Activated CD8-positive, alpha-beta memory T cell treated with anti-CD3 and anti-CD28 coated beads, Interleukin-2, amount 10 ng/mL, durations not matched to agents 7 days and 5 days (primary cell): ENCODE measurements at regions not wholly inside any gene's neighbourhood (a gene's known extent, or its start where the extent isn't known, plus 50 kb on each side); places are given as distances from the start of the nearest gene placed in this dataset.
"Not testable (repeated sequence)": the region's sequence is repeated elsewhere in the genome, so short reads cannot be mapped to it uniquely, and the experiment has no call there.

Experiments
- ATAC-seq: fragments of 150-1000 bp; cut with Tn5 transposase; one replicate; pipeline ENCODE4 v1.10.0; 2021; ENCODE audit warnings: moderate library complexity
- CTCF ChIA-PET: fragments of 350-600 bp; sonication (Branson Sonifier 250); formaldehyde crosslinking; loops from one replicate; lab custom pipeline; 2021; ENCODE audit warnings: antibody characterized with exemption; lab: Charles Lee
- DNase-seq: peaks from one replicate; pipeline ENCODE4 v3.0.0-alpha.2; 2020
- H3K27ac Mint-ChIP-seq: one replicate; pipeline ENCODE4 v1.8.0; 2021; ENCODE audit warnings: mild to moderate bottlenecking, mixed read lengths
- H3K27me3 Mint-ChIP-seq: one replicate; pipeline ENCODE4 v1.8.0; 2021; ENCODE audit warnings: mixed read lengths
- H3K36me3 Mint-ChIP-seq: one replicate; pipeline ENCODE4 v1.8.0; 2021; ENCODE audit warnings: mild to moderate bottlenecking, mixed read lengths
- H3K4me1 Mint-ChIP-seq: one replicate; pipeline ENCODE4 v1.8.0; 2021; ENCODE audit warnings: mixed read lengths
- H3K4me3 Mint-ChIP-seq: one replicate; pipeline ENCODE4 v1.8.0; 2021; ENCODE audit warnings: mild to moderate bottlenecking, moderate library complexity, mixed read lengths
- H3K9me3 Mint-ChIP-seq: one replicate; pipeline ENCODE4 v1.8.0; 2022; ENCODE audit warnings: low read depth, mixed read lengths

GRCh38 chr9:97763874-97764273 lies 66.7 kb upstream of the XPA start:
- no peaks in the 10 kb centered on the region for H3K36me3 Mint-ChIP-seq
- ATAC-seq (no peak), DNase-seq (no peak)
- H3K27me3 Mint-ChIP-seq: peaks cover 28% of the 10 kb centered on the region
- CTCF ChIA-PET: interaction anchor here (1.5 kb wide), 1 partner anchor 127 kb away, joined by 4 read pairs; no protein-coding TSS in a partner anchor
- no peaks in the 10 kb centered on the region for H3K9me3 Mint-ChIP-seq
- H3K4me1 Mint-ChIP-seq: no peaks in the 10 kb centered on the region
- H3K4me3 Mint-ChIP-seq: no peak overlapping the region
- no peak overlapping the region for H3K27ac Mint-ChIP-seq

GRCh38 chr9:97766092-97766491 lies 69.0 kb upstream of the XPA start:
- H3K36me3 Mint-ChIP-seq: no peaks in the 10 kb centered on the region
- H3K9me3 Mint-ChIP-seq: no peaks in the 10 kb centered on the region
- CTCF ChIA-PET: no interaction called here
- H3K4me3 Mint-ChIP-seq: no peak overlapping the region
- no peaks in the 10 kb centered on the region for H3K4me1 Mint-ChIP-seq
- ATAC-seq (no peak), DNase-seq (no peak)
- peaks cover 35% of the 10 kb centered on the region for H3K27me3 Mint-ChIP-seq
- H3K27ac Mint-ChIP-seq: no peak overlapping the region

- no peaks in the 10 kb centered on the region for H3K9me3 Mint-ChIP-seq
- H3K27ac Mint-ChIP-seq: no peak overlapping the region
- DNase-seq (no peak), ATAC-seq (no peak)
- CTCF ChIA-PET: no interaction called here
- H3K4me3 Mint-ChIP-seq: no peak overlapping the region
- H3K36me3 Mint-ChIP-seq: no peaks in the 10 kb centered on the region
- H3K4me1 Mint-ChIP-seq: no peaks in the 10 kb centered on the region
- H3K27me3 Mint-ChIP-seq: peaks cover 30% of the 10 kb centered on the region
Measured at GRCh38 chr9:97766610-97767009, 69.5 kb upstream of the XPA start.

- DNase-seq (no peak), ATAC-seq (no peak)
- CTCF ChIA-PET: no interaction called here
- H3K27me3 Mint-ChIP-seq: peaks cover 24% of the 10 kb centered on the region
- no peaks in the 10 kb centered on the region for H3K4me1 Mint-ChIP-seq
- no peak overlapping the region for H3K27ac Mint-ChIP-seq
- H3K36me3 Mint-ChIP-seq: no peaks in the 10 kb centered on the region
- H3K4me3 Mint-ChIP-seq: no peak overlapping the region
- no peaks in the 10 kb centered on the region for H3K9me3 Mint-ChIP-seq
Measured at GRCh38 chr9:97767891-97768290, 70.8 kb upstream of the XPA start.

GRCh38 chr9:97768746-97769145 lies 71.6 kb upstream of the XPA start:
- no peak overlapping the region for H3K4me3 Mint-ChIP-seq
- CTCF ChIA-PET: no interaction called here

GRCh38 chr9:97769208-97769607 lies 72.1 kb upstream of the XPA start:
- no peak overlapping the region for H3K4me3 Mint-ChIP-seq
- DNase-seq (no peak), ATAC-seq (no peak)
- CTCF ChIA-PET: no interaction called here
- no peaks in the 10 kb centered on the region for H3K4me1 Mint-ChIP-seq
- H3K36me3 Mint-ChIP-seq: no peaks in the 10 kb centered on the region
- no peaks in the 10 kb centered on the region for H3K9me3 Mint-ChIP-seq
- peaks cover 23% of the 10 kb centered on the region for H3K27me3 Mint-ChIP-seq
- no peak overlapping the region for H3K27ac Mint-ChIP-seq

More at GRCh38 chr9:97768746-97769145, 71.6 kb upstream of the XPA start:
- H3K4me1 Mint-ChIP-seq: no peaks in the 10 kb centered on the region
- H3K36me3 Mint-ChIP-seq: no peaks in the 10 kb centered on the region
- DNase-seq (no peak), ATAC-seq (no peak)
- H3K27ac Mint-ChIP-seq: no peak overlapping the region
- peaks cover 20% of the 10 kb centered on the region for H3K27me3 Mint-ChIP-seq
- H3K9me3 Mint-ChIP-seq: no peaks in the 10 kb centered on the region

GRCh38 chr9:97770808-97771372 lies 73.8 kb upstream of the XPA start:
- ATAC-seq (no peak), DNase-seq (no peak)
- H3K27ac Mint-ChIP-seq: no peak overlapping the region
- H3K9me3 Mint-ChIP-seq: no peaks in the 10 kb centered on the region
- no peak overlapping the region for H3K4me3 Mint-ChIP-seq
- no peaks in the 10 kb centered on the region for H3K4me1 Mint-ChIP-seq
- no peaks in the 10 kb centered on the region for H3K36me3 Mint-ChIP-seq
- CTCF ChIA-PET: no interaction called here
- H3K27me3 Mint-ChIP-seq: peaks cover 33% of the 10 kb centered on the region

GRCh38 chr9:97771641-97772040 lies 74.5 kb upstream of the XPA start:
- no peak overlapping the region for H3K27ac Mint-ChIP-seq
- ATAC-seq (no peak), DNase-seq (no peak)
- peaks cover 33% of the 10 kb centered on the region for H3K27me3 Mint-ChIP-seq
- H3K9me3 Mint-ChIP-seq: no peaks in the 10 kb centered on the region
- CTCF ChIA-PET: no interaction called here
- no peak overlapping the region for H3K4me3 Mint-ChIP-seq
- no peaks in the 10 kb centered on the region for H3K36me3 Mint-ChIP-seq
- no peaks in the 10 kb centered on the region for H3K4me1 Mint-ChIP-seq

GRCh38 chr9:97772145-97772544 lies 75.0 kb upstream of the XPA start:
- Mint-ChIP-seq H3K27me3 (peaks cover 34% of the 10 kb centered on the region), H3K9me3 (no peaks in the 10 kb centered on the region), H3K27ac (no peak overlapping the region), H3K4me3 (no peak overlapping the region), H3K4me1 (no peaks in the 10 kb centered on the region), H3K36me3 (no peaks in the 10 kb centered on the region)
- ATAC-seq: no peak
- CTCF ChIA-PET: no interaction called here
- DNase-seq: no peak

GRCh38 chr9:97773091-97773490 lies 76.0 kb upstream of the XPA start:
- H3K9me3 Mint-ChIP-seq: peaks cover 4% of the 10 kb centered on the region
- no peaks in the 10 kb centered on the region for H3K4me1 Mint-ChIP-seq
- peaks cover 36% of the 10 kb centered on the region for H3K27me3 Mint-ChIP-seq
- no peak for ATAC-seq
- no peaks in the 10 kb centered on the region for H3K36me3 Mint-ChIP-seq
- no peak for DNase-seq
- CTCF ChIA-PET: no interaction called here
- no peak overlapping the region for H3K27ac Mint-ChIP-seq
- no peak overlapping the region for H3K4me3 Mint-ChIP-seq

GRCh38 chr9:97773723-97774122 lies 76.6 kb upstream of the XPA start:
- Mint-ChIP-seq H3K9me3 (peaks cover 5% of the 10 kb centered on the region), H3K4me1 (no peaks in the 10 kb centered on the region), H3K4me3 (no peak overlapping the region), H3K27ac (no peak overlapping the region), H3K27me3 (peaks cover 36% of the 10 kb centered on the region), H3K36me3 (no peaks in the 10 kb centered on the region)
- no peak for ATAC-seq
- CTCF ChIA-PET: no interaction called here
- DNase-seq: no peak

- no peak overlapping the region for H3K27ac Mint-ChIP-seq
- H3K4me3 Mint-ChIP-seq: no peak overlapping the region
- ATAC-seq: no peak
- H3K36me3 Mint-ChIP-seq: peaks cover 2% of the 10 kb centered on the region
- DNase-seq: no peak
- H3K4me1 Mint-ChIP-seq: no peaks in the 10 kb centered on the region
- H3K9me3 Mint-ChIP-seq: peaks cover 9% of the 10 kb centered on the region
- CTCF ChIA-PET: no interaction called here
- peaks cover 29% of the 10 kb centered on the region for H3K27me3 Mint-ChIP-seq
Measured at GRCh38 chr9:97774673-97775072, 77.5 kb upstream of the XPA start.

GRCh38 chr9:97778740-97779139 lies 74.3 kb upstream of the FOXE1 start:
- H3K4me1 Mint-ChIP-seq, H3K27ac Mint-ChIP-seq, CTCF ChIA-PET, H3K36me3 Mint-ChIP-seq, ATAC-seq, H3K4me3 Mint-ChIP-seq, DNase-seq: not testable (repeated sequence)
- H3K9me3 Mint-ChIP-seq: peaks cover 11% of the 10 kb centered on the region
- peaks cover 30% of the 10 kb centered on the region for H3K27me3 Mint-ChIP-seq

- Mint-ChIP-seq H3K36me3 (peaks cover 2% of the 10 kb centered on the region), H3K4me3 (no peak overlapping the region), H3K27ac (no peak overlapping the region), H3K27me3 (peaks cover 24% of the 10 kb centered on the region), H3K4me1 (no peaks in the 10 kb centered on the region), H3K9me3 (peaks cover 11% of the 10 kb centered on the region)
- DNase-seq (no peak), ATAC-seq (no peak)
- CTCF ChIA-PET: no interaction called here
Measured at GRCh38 chr9:97779608-97780007, 73.4 kb upstream of the FOXE1 start.

GRCh38 chr9:97781902-97782301 lies 71.1 kb upstream of the FOXE1 start:
- DNase-seq (no peak), ATAC-seq (no peak)
- Mint-ChIP-seq H3K36me3 (peaks cover 2% of the 10 kb centered on the region), H3K4me3 (no peak overlapping the region), H3K9me3 (peaks cover 11% of the 10 kb centered on the region), H3K27me3 (peaks cover 17% of the 10 kb centered on the region), H3K4me1 (no peaks in the 10 kb centered on the region), H3K27ac (no peak overlapping the region)
- CTCF ChIA-PET: interaction anchor here (0.7 kb wide), 1 partner anchor 738 kb away, joined by 3 read pairs; no protein-coding TSS in a partner anchor
